ENCODE measurements at regions not wholly inside any gene's neighbourhood (a gene's known extent, or its start where the extent isn't known, plus 50 kb on each side); places are given as distances from the start of the nearest gene placed in this dataset.

DNA sequence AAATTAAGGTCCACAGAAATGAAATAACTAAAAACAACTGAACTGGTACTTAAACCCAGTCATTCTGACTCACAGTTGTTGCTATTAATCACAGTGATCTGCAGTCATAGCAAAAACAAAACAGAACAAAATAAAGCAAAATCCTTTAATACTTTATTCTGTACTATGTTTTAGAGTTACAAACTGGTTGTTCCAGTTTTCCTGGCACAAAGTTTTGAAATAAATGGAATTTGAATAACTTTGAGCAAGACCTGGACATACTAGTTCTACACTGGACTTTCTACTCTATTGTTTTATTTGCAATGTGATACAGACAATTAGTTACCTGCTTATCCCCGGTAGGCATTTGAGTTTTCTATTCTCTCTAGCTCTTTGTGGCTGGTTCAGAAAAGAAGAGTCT lies 147.9 kb downstream of the DMRT2 start:
- Histone ChIP-seq H3K4me3 (no peak overlapping the region), H3K36me3 (no peaks in the 10 kb centered on the region), H3K4me2 (no peak overlapping the region), H4K20me1 (no peaks in the 10 kb centered on the region), H3K27me3 (no peaks in the 10 kb centered on the region), H3K9me3 (replicated peaks in 1 of 11) (0 out of 22 replicates have a peak, but pooled peaks cover 0 to 7% (median 0%) of the 10 kb centered on the region in 11 experiments), H3K27ac (no peak overlapping the region), H3K4me1 (peaks cover 0 to 8% (median 0%) of the 10 kb centered on the region in 10 experiments; a peak in 1 of 20 replicates), H3K9ac (no peak overlapping the region)
- TF ChIP-seq Cebpa-rat (IDR thresholded peaks at IDR 0.05), result no peak

- peaks cover 0 to 8% (median 0%) of the 10 kb centered on the region in 10 experiments; a peak in 1 of 20 replicates for H3K4me1 ChIP-seq
- no peak overlapping the region for H3K4me2 ChIP-seq
- H3K36me3 ChIP-seq, result no peaks in the 10 kb centered on the region
- H3K9me3 ChIP-seq (replicated peaks in 1 of 11), result 0 out of 22 replicates have a peak, but pooled peaks cover 0 to 4% (median 0%) of the 10 kb centered on the region in 11 experiments
- no peaks in the 10 kb centered on the region for H4K20me1 ChIP-seq
- H3K27me3 ChIP-seq, result no peaks in the 10 kb centered on the region
- H3K9ac ChIP-seq, result no peak overlapping the region
- no peak for TF ChIP-seq Cebpa-rat (IDR thresholded peaks at IDR 0.05)
- H3K4me3 ChIP-seq, result no peak overlapping the region
- no peak overlapping the region for H3K27ac ChIP-seq
Observed at GRCh38 chr9:1200847-1201251, 150.7 kb downstream of the DMRT2 start.

- Histone ChIP-seq H3K4me3 (no peak overlapping the region), H3K27me3 (no peaks in the 10 kb centered on the region), H4K20me1 (no peaks in the 10 kb centered on the region), H3K4me2 (no peak overlapping the region), H3K9me3 (replicated peaks in 1 of 11) (0 out of 22 replicates have a peak, but pooled peaks cover 0 to under 1% (median 0%) of the 10 kb centered on the region in 11 experiments), H3K4me1 (peaks cover 0 to 8% (median 0%) of the 10 kb centered on the region in 10 experiments; a peak in 1 of 20 replicates), H3K36me3 (no peaks in the 10 kb centered on the region), H3K9ac (no peak overlapping the region), H3K27ac (no peak overlapping the region)
- no peak for TF ChIP-seq Cebpa-rat (IDR thresholded peaks at IDR 0.05)
Observed at GRCh38 chr9:1201262-1201661, 151.1 kb downstream of the DMRT2 start.

GRCh38 chr9:1201901-1202300 lies 151.7 kb downstream of the DMRT2 start:
- no peaks in the 10 kb centered on the region for H4K20me1 ChIP-seq

GRCh38 chr9:1202512-1203280 lies 152.5 kb downstream of the DMRT2 start:
- H3K9ac ChIP-seq, result no peak overlapping the region
- no peaks in the 10 kb centered on the region for H3K9me3 ChIP-seq (replicated peaks in 1 of 11)
- no peak overlapping the region for H3K4me2 ChIP-seq
- H3K36me3 ChIP-seq, result no peaks in the 10 kb centered on the region
- peaks cover 0 to 8% (median 0%) of the 10 kb centered on the region in 10 experiments; a peak in 1 of 20 replicates for H3K4me1 ChIP-seq
- no peaks in the 10 kb centered on the region for H4K20me1 ChIP-seq
- no peak overlapping the region for H3K4me3 ChIP-seq
- no peaks in the 10 kb centered on the region for H3K27me3 ChIP-seq
- TF ChIP-seq Cebpa-rat (IDR thresholded peaks at IDR 0.05), result no peak
- H3K27ac ChIP-seq, result no peak overlapping the region

More at GRCh38 chr9:1201901-1202300, 151.7 kb downstream of the DMRT2 start:
- H3K4me2 ChIP-seq, result no peak overlapping the region
- TF ChIP-seq Cebpa-rat (IDR thresholded peaks at IDR 0.05), result no peak
- no peaks in the 10 kb centered on the region for H3K36me3 ChIP-seq
- H3K27me3 ChIP-seq, result no peaks in the 10 kb centered on the region
- H3K4me3 ChIP-seq, result no peak overlapping the region
- no peak overlapping the region for H3K9ac ChIP-seq
- peaks cover 0 to 8% (median 0%) of the 10 kb centered on the region in 10 experiments; a peak in 1 of 20 replicates for H3K4me1 ChIP-seq
- no peak overlapping the region for H3K27ac ChIP-seq
- no peaks in the 10 kb centered on the region for H3K9me3 ChIP-seq (replicated peaks in 1 of 11)

GRCh38 chr9:1207686-1208085 lies 157.5 kb downstream of the DMRT2 start:
- Histone ChIP-seq H4K20me1 (no peaks in the 10 kb centered on the region), H3K4me1 (no peaks in the 10 kb centered on the region), H3K9ac (no peak overlapping the region), H3K27ac (no peak overlapping the region), H3K36me3 (no peaks in the 10 kb centered on the region), H3K4me2 (no peak overlapping the region), H3K4me3 (no peak overlapping the region), H3K9me3 (replicated peaks in 1 of 11) (peaks cover 0 to 7% (median 0%) of the 10 kb centered on the region in 11 experiments; a peak in 3 of 22 replicates), H3K27me3 (no peaks in the 10 kb centered on the region)
- TF ChIP-seq Cebpa-rat (IDR thresholded peaks at IDR 0.05), result no peak

GRCh38 chr9:1208157-1208556 lies 158.0 kb downstream of the DMRT2 start:
- TF ChIP-seq Cebpa-rat (IDR thresholded peaks at IDR 0.05), result no peak
- Histone ChIP-seq H3K4me1 (no peaks in the 10 kb centered on the region), H3K9ac (no peak overlapping the region; a peak in 1 of 22 replicates), H3K27me3 (no peaks in the 10 kb centered on the region), H3K27ac (no peak overlapping the region), H3K36me3 (no peaks in the 10 kb centered on the region), H3K9me3 (replicated peaks in 1 of 11) (peaks cover 0 to 7% (median 0%) of the 10 kb centered on the region in 11 experiments; a peak in 3 of 22 replicates), H3K4me3 (no peak overlapping the region), H3K4me2 (no peak overlapping the region), H4K20me1 (no peaks in the 10 kb centered on the region)

DNA sequence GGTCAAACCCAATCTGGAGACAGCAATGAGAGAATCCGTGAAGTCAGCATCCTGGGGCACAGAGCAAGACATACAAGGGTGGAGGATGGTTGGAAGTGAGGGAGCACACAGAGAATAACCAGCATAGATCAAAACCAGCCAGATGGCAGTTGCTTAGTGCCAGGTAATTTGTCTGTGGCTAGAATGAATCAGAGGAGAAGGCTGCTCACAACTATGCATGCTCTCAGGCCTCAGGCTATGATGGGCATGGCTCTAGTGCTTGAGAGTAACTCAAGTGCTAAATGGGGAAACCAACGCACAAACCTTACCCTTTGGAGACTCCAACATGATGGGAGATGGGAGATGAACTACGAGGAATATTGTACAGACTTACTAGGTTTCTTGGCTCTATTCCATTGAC lies 160.8 kb downstream of the DMRT2 start:
- no peak overlapping the region for H3K9ac ChIP-seq
- H3K4me2 ChIP-seq, result no peak overlapping the region
- H3K36me3 ChIP-seq, result no peaks in the 10 kb centered on the region
- peaks cover 0 to 7% (median 0%) of the 10 kb centered on the region in 11 experiments; a peak in 3 of 22 replicates for H3K9me3 ChIP-seq (replicated peaks in 1 of 11)
- no peak overlapping the region for H3K27ac ChIP-seq
- no peaks in the 10 kb centered on the region for H3K27me3 ChIP-seq
- H4K20me1 ChIP-seq, result no peaks in the 10 kb centered on the region
- no peak for TF ChIP-seq Cebpa-rat (IDR thresholded peaks at IDR 0.05)
- no peaks in the 10 kb centered on the region for H3K4me1 ChIP-seq
- H3K4me3 ChIP-seq, result no peak overlapping the region

DNA sequence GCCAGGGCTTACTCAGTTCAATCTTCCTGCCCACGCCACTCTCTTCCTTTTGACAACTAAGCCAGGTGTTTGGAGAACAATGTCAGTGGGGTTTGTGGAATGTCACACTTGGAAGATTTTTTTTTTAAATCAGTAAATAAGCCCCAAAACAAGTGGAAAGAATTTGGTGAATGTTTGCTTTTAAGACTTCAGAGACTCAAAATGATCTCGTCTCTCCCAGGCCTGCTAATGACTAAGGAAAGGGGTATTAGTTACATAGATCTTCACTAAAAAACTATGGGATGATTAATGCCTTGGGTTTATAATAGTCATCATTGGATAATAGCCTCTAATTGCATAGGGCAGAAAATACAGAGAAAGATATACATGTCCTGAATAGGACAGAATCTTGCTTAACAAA lies 166.4 kb downstream of the DMRT2 start:
- H3K9ac ChIP-seq, result no peak overlapping the region
- H3K4me2 ChIP-seq, result no peak overlapping the region
- no peaks in the 10 kb centered on the region for H4K20me1 ChIP-seq
- H3K4me1 ChIP-seq, result no peaks in the 10 kb centered on the region
- H3K9me3 ChIP-seq (replicated peaks in 1 of 11), result no peaks in the 10 kb centered on the region
- H3K4me3 ChIP-seq, result no peak overlapping the region
- H3K27ac ChIP-seq, result no peak overlapping the region
- H3K27me3 ChIP-seq, result no peaks in the 10 kb centered on the region
- no peak for TF ChIP-seq Cebpa-rat (IDR thresholded peaks at IDR 0.05)
- H3K36me3 ChIP-seq, result no peaks in the 10 kb centered on the region

DNA sequence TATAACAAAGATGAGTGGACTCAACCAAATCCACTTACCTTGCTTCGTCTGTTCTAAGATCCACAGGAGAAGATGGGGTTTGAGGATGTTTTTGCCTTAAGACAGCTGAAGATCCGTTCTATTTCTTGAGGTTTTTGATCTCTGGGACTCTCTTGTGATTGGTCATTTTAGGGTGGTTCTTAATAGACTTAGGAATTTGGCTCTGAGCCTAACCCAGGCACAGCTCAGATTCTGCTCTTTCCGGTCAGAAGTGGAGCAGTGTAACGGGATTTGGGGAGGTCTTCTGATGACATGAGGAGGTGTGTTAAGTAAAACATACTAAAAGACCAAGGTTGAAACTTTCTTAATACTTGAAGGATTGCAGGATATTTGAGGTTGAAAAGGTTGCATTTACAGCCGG lies 166.9 kb downstream of the DMRT2 start:
- H3K9me3 ChIP-seq (replicated peaks in 1 of 11), result no peaks in the 10 kb centered on the region
- no peak overlapping the region for H3K4me2 ChIP-seq
- H3K36me3 ChIP-seq, result no peaks in the 10 kb centered on the region
- H3K27ac ChIP-seq, result no peak overlapping the region
- H3K27me3 ChIP-seq, result no peaks in the 10 kb centered on the region
- H3K4me3 ChIP-seq, result no peak overlapping the region
- no peak for TF ChIP-seq Cebpa-rat (IDR thresholded peaks at IDR 0.05)
- no peaks in the 10 kb centered on the region for H4K20me1 ChIP-seq
- no peaks in the 10 kb centered on the region for H3K4me1 ChIP-seq
- no peak overlapping the region for H3K9ac ChIP-seq
